ENCODE measurements at regions not wholly inside any gene's neighbourhood (a gene's known extent, or its start where the extent isn't known, plus 50 kb on each side); places are given as distances from the start of the nearest gene placed in this dataset.
"Not testable (repeated sequence)": the region's sequence is repeated elsewhere in the genome, so short reads cannot be mapped to it uniquely, and the experiment has no call there.

GRCh38 chr15:39416258-39416657 lies 164.6 kb upstream of the THBS1 start:
- no peak for DNase-seq (ENCODE audit: low read depth in 2 of 2)

- no peak for DNase-seq (ENCODE audit: low read depth in 2 of 2)
Measured at GRCh38 chr15:39417366-39418134, 163.3 kb upstream of the THBS1 start.

GRCh38 chr15:39419651-39420050 lies 161.2 kb upstream of the THBS1 start:
- DNase-seq (ENCODE audit: low read depth in 2 of 2) = no peak

GRCh38 chr15:39420123-39420852 lies 160.6 kb upstream of the THBS1 start:
- DNase-seq (ENCODE audit: low read depth in 2 of 2) = not testable (repeated sequence)

- DNase-seq (ENCODE audit: low read depth in 2 of 2) = not testable (repeated sequence)
Measured at GRCh38 chr15:39420853-39421192, 160.1 kb upstream of the THBS1 start.

- DNase-seq (ENCODE audit: low read depth in 2 of 2) = peak; percentile 79 to 82
Measured at GRCh38 chr15:39426552-39427532, 154.0 kb upstream of the THBS1 start.

- DNase-seq (ENCODE audit: low read depth in 2 of 2) = no peak
Measured at GRCh38 chr15:39427705-39428104, 153.2 kb upstream of the THBS1 start.

- DNase-seq (ENCODE audit: low read depth in 2 of 2) = no peak
Measured at GRCh38 chr15:39429898-39430357, 151.0 kb upstream of the THBS1 start.

GRCh38 chr15:39430389-39430788 lies 150.5 kb upstream of the THBS1 start:
- DNase-seq (ENCODE audit: low read depth in 2 of 2) = no peak

- DNase-seq (ENCODE audit: low read depth in 2 of 2) = no peak
Measured at GRCh38 chr15:39431376-39431775, 149.5 kb upstream of the THBS1 start.

GRCh38 chr15:39432026-39432425 lies 148.9 kb upstream of the THBS1 start:
- no peak for DNase-seq (ENCODE audit: low read depth in 2 of 2)

- no peak for DNase-seq (ENCODE audit: low read depth in 2 of 2)
Measured at GRCh38 chr15:39432912-39433348, 147.9 kb upstream of the THBS1 start.

GRCh38 chr15:39433376-39433775 lies 147.5 kb upstream of the THBS1 start:
- no peak for DNase-seq (ENCODE audit: low read depth in 2 of 2)

- no peak for DNase-seq (ENCODE audit: low read depth in 2 of 2)
Measured at GRCh38 chr15:39434163-39434562, 146.7 kb upstream of the THBS1 start.

GRCh38 chr15:39434751-39435238 lies 146.1 kb upstream of the THBS1 start:
- no peak for DNase-seq (ENCODE audit: low read depth in 2 of 2)

GRCh38 chr15:39435244-39435643 lies 145.6 kb upstream of the THBS1 start:
- DNase-seq (ENCODE audit: low read depth in 2 of 2) = no peak

GRCh38 chr15:39438260-39438659 lies 142.6 kb upstream of the THBS1 start:
- DNase-seq (ENCODE audit: low read depth in 2 of 2) = no peak

- DNase-seq (ENCODE audit: low read depth in 2 of 2) = no peak
Measured at GRCh38 chr15:39438799-39439592, 141.9 kb upstream of the THBS1 start.

- no peak for DNase-seq (ENCODE audit: low read depth in 2 of 2)
Measured at GRCh38 chr15:39442898-39443297, 138.0 kb upstream of the THBS1 start.

- no peak for DNase-seq (ENCODE audit: low read depth in 2 of 2)
Measured at GRCh38 chr15:39443659-39444219, 137.1 kb upstream of the THBS1 start.

Data from stimulated activated CD8-positive, alpha-beta memory T cell treated with anti-CD3 and anti-CD28 coated beads, Interleukin-7, amount 100 ng/mL, for 4 hours (primary cell).